Neural cell (in vitro differentiated cells): ENCODE measurements at regions not wholly inside any gene's neighbourhood (a gene's known extent, or its start where the extent isn't known, plus 50 kb on each side); places are given as distances from the start of the nearest gene placed in this dataset.

ENCODE experiments used
- CTCF ChIP-seq: fragments of 450-650 bp; IDR thresholded peaks from 2 replicates; pipeline ENCODE4 v1.5.1; 2014; ENCODE audit warnings: antibody characterized with exemption, mild to moderate bottlenecking, moderate library complexity; ENCODE audit not compliant: poor library complexity, severe bottlenecking
- EZH2 ChIP-seq: fragments of 200-600, 300-800 bp; shearing (Covaris generic), sonication (generic); IDR thresholded peaks from 2 replicates; pipeline ENCODE4 v1.6.1; 2014; ENCODE audit warnings: antibody characterized with exemption, low read length, borderline replicate concordance, mild to moderate bottlenecking; ENCODE audit not compliant: insufficient read depth, poor library complexity, severe bottlenecking
- MXI1 ChIP-seq: fragments of 450-650 bp; conservative IDR thresholded peaks from 2 replicates; pipeline ENCODE4 v1.6.1; 2014; ENCODE audit warnings: antibody characterized with exemption, mild to moderate bottlenecking; ENCODE audit not compliant: poor library complexity, severe bottlenecking
- POLR2AphosphoS5 ChIP-seq: IDR thresholded peaks from 2 replicates; pipeline ENCODE4 v1.6.1; 2012

- TF ChIP-seq MXI1 (no peak), POLR2AphosphoS5 (no peak), CTCF (no peak), EZH2 (no peak)
Observed at GRCh38 chr9:27664121-27664779, 91.0 kb upstream of the C9orf72 start.
